IMR-90 (cell line): ENCODE measurements at regions not wholly inside any gene's neighbourhood (a gene's known extent, or its start where the extent isn't known, plus 50 kb on each side); places are given as distances from the start of the nearest gene placed in this dataset.

ENCODE experiments used
- ATAC-seq: fragments of 200-7000 bp; cut with Tn5 transposase; 2 replicates; pipeline ENCODE4 v1.9.1; 2020; ENCODE audit warnings: low read depth, mild to moderate bottlenecking, moderate library complexity
- BruUV-seq: library from RNA; stranded (reverse); fragments of 400-500 nt; replicated peaks from 2 replicates; lab custom pipeline; 2021; lab: Mats Ljungman, UMichigan
- CTCF ChIA-PET: fragments of 300-600 bp; formaldehyde crosslinking; extraction: SDS; loops from one replicate; lab custom pipeline; 2021; ENCODE audit warnings: antibody characterized with exemption; lab: Yijun Ruan, JAX
- POLR2A ChIA-PET: fragments of 300-600 bp; sonication (Branson Sonifier 250); formaldehyde crosslinking; loops from one replicate; lab custom pipeline; 2022; ENCODE audit warnings: antibody characterized with exemption; ENCODE audit not compliant: unreplicated experiment; lab: Charles Lee
- DNase-seq: peaks from one replicate; pipeline ENCODE4 v3.0.0; 2013
- H2AFZ ChIP-seq: replicated peaks from 2 replicates; pipeline ENCODE3; 2013; ENCODE audit warnings: low read length, mild to moderate bottlenecking; ENCODE audit not compliant: poor library complexity
- H2AK5ac ChIP-seq: 2 replicates; pipeline ENCODE4 v1.6.1; 2013; ENCODE audit warnings: low read depth, low read length, inconsistent platforms
- H2AK9ac ChIP-seq: replicated peaks from 2 replicates; pipeline ENCODE3; 2013; ENCODE audit warnings: mild to moderate bottlenecking, low read depth, low read length, moderate library complexity; ENCODE audit not compliant: poor library complexity
- H2BK120ac ChIP-seq: 2 replicates; pipeline ENCODE4 v1.6.1; 2013; ENCODE audit warnings: low read depth, low read length, inconsistent platforms
- H2BK15ac ChIP-seq: 3 replicates; pipeline ENCODE4 v1.6.1; 2013; ENCODE audit warnings: low read depth, low read length, inconsistent platforms
- H2BK20ac ChIP-seq: 2 replicates; pipeline ENCODE4 v1.6.1; 2013; ENCODE audit warnings: low read depth, mild to moderate bottlenecking, inconsistent platforms, low read length, moderate library complexity
- H2BK5ac ChIP-seq: 2 replicates; pipeline ENCODE4 v1.6.1; 2013; ENCODE audit warnings: mild to moderate bottlenecking, low read depth, low read length, inconsistent platforms; ENCODE audit not compliant: poor library complexity, severe bottlenecking
- H3K14ac ChIP-seq: replicated peaks from 2 replicates; pipeline ENCODE4 v1.6.1; 2013; ENCODE audit warnings: low read depth, low read length, inconsistent platforms
- H3K18ac ChIP-seq: 2 replicates; pipeline ENCODE4 v1.6.1; 2013; ENCODE audit warnings: low read depth, low read length, control low read depth
- H3K23ac ChIP-seq: 2 replicates; pipeline ENCODE4 v1.6.1; 2013; ENCODE audit warnings: low read depth, low read length, inconsistent platforms
- H3K27ac ChIP-seq: 2 replicates; pipeline ENCODE4 v1.5.1; 2013; ENCODE audit warnings: mild to moderate bottlenecking, control low read depth, low read length; ENCODE audit not compliant: insufficient read depth
- H3K27me3 ChIP-seq: 2 replicates; pipeline ENCODE4 v1.6.1; 2013; ENCODE audit warnings: low read length; ENCODE audit not compliant: control insufficient read depth, insufficient read depth
- H3K36me3 ChIP-seq: 2 replicates; pipeline ENCODE4 v1.6.1; 2013; ENCODE audit warnings: low read length, mixed read lengths; ENCODE audit not compliant: control insufficient read depth, insufficient read depth
- H3K4ac ChIP-seq: 2 replicates; pipeline ENCODE4 v1.6.1; 2013; ENCODE audit warnings: low read depth, low read length, inconsistent platforms
- H3K4me1 ChIP-seq: 2 replicates; pipeline ENCODE4 v1.6.1; 2013; ENCODE audit warnings: low read length, mixed read lengths; ENCODE audit not compliant: control insufficient read depth, insufficient read depth
- H3K4me2 ChIP-seq: 2 replicates; pipeline ENCODE4 v1.6.1; 2013; ENCODE audit warnings: low read depth, mild to moderate bottlenecking, control low read depth, low read length, moderate library complexity
- H3K4me3 ChIP-seq: 2 replicates; pipeline ENCODE4 v1.5.1; 2013; ENCODE audit warnings: low read depth, mild to moderate bottlenecking, control low read depth, low read length, moderate library complexity; ENCODE audit not compliant: insufficient read depth
- H3K56ac ChIP-seq: 2 replicates; pipeline ENCODE4 v1.6.1; 2013; ENCODE audit warnings: low read length, inconsistent platforms; ENCODE audit not compliant: insufficient read depth; ENCODE audit errors: extremely low read depth
- H3K79me1 ChIP-seq, 2 experiments: 2 replicates each; pipeline ENCODE4 v1.6.1; 2013; ENCODE audit warnings: low read length in 2 of 2, inconsistent platforms in 1 of 2, low read depth in 1 of 2
- H3K9ac ChIP-seq: 2 replicates; pipeline ENCODE4 v1.6.1; 2013; ENCODE audit warnings: low read depth, low read length, control low read depth
- H3K9me1 ChIP-seq: 2 replicates; pipeline ENCODE4 v1.6.1; 2013; ENCODE audit warnings: low read length, inconsistent platforms; ENCODE audit not compliant: insufficient read depth
- H3K9me3 ChIP-seq: 2 replicates; pipeline ENCODE4 v1.6.1; 2013; ENCODE audit warnings: low read length; ENCODE audit not compliant: control insufficient read depth, insufficient read depth
- H4K20me1 ChIP-seq: 2 replicates; pipeline ENCODE4 v1.6.1; 2013; ENCODE audit warnings: low read length, inconsistent platforms; ENCODE audit not compliant: insufficient read depth
- H4K5ac ChIP-seq: 2 replicates; pipeline ENCODE4 v1.6.1; 2013; ENCODE audit warnings: mild to moderate bottlenecking, low read depth, low read length, control low read depth
- H4K8ac ChIP-seq, 2 experiments: 2 replicates each; pipeline ENCODE4 v1.6.1; 2013; ENCODE audit warnings: low read depth in 2 of 2, low read length in 2 of 2, control low read depth in 1 of 2, inconsistent platforms in 1 of 2
- H4K91ac ChIP-seq: 2 replicates; pipeline ENCODE4 v1.6.1; 2013; ENCODE audit warnings: low read depth, low read length, inconsistent platforms; ENCODE audit not compliant: insufficient read depth
- BHLHE40 ChIP-seq: fragments of 150-350 bp; IDR thresholded peaks from 2 replicates; pipeline ENCODE4 v1.6.1; 2016; ENCODE audit warnings: mild to moderate bottlenecking, low read depth, low read length
- CEBPB ChIP-seq: IDR thresholded peaks from 2 replicates; pipeline ENCODE4 v1.6.1; 2012; ENCODE audit warnings: low read depth, low read length, improper control_type of control experiment
- CHD1 ChIP-seq: IDR thresholded peaks from 2 replicates; pipeline ENCODE4 v1.6.1; 2012; ENCODE audit warnings: low read depth, low read length, improper control_type of control experiment
- ELK1 ChIP-seq: fragments of 150-350 bp; IDR thresholded peaks from 2 replicates; pipeline ENCODE4 v1.6.1; 2016; ENCODE audit warnings: low read depth, mild to moderate bottlenecking, low read length, moderate library complexity, borderline replicate concordance
- FOS ChIP-seq: fragments of 150-350 bp; IDR thresholded peaks from 2 replicates; pipeline ENCODE4 v1.6.1; 2016; ENCODE audit warnings: low read depth, low read length
- MAFK ChIP-seq: IDR thresholded peaks from 2 replicates; pipeline ENCODE4 v1.6.1; 2012; ENCODE audit warnings: low read depth, low read length, improper control_type of control experiment
- MAZ ChIP-seq: IDR thresholded peaks from 2 replicates; pipeline ENCODE4 v1.6.1; 2012; ENCODE audit warnings: low read depth, mild to moderate bottlenecking, low read length, improper control_type of control experiment, moderate library complexity, borderline replicate concordance
- MXI1 ChIP-seq: IDR thresholded peaks from 2 replicates; pipeline ENCODE4 v1.6.1; 2012; ENCODE audit warnings: low read depth, mild to moderate bottlenecking, low read length, moderate library complexity, borderline replicate concordance
- NFE2L2 ChIP-seq: fragments of 150-350 bp; IDR thresholded peaks from 2 replicates; pipeline ENCODE4 v1.6.1; 2016; ENCODE audit warnings: low read depth, mild to moderate bottlenecking, low read length
- POLR2A ChIP-seq: IDR thresholded peaks from 2 replicates; pipeline ENCODE4 v1.6.1; 2012; ENCODE audit warnings: mild to moderate bottlenecking, low read depth, low read length
- RAD21 ChIP-seq: IDR thresholded peaks from 2 replicates; pipeline ENCODE4 v1.6.1; 2012; ENCODE audit warnings: low read length, improper control_type of control experiment
- RCOR1 ChIP-seq: IDR thresholded peaks from 2 replicates; pipeline ENCODE4 v1.6.1; 2012; ENCODE audit warnings: mild to moderate bottlenecking, low read length, improper control_type of control experiment; ENCODE audit not compliant: insufficient replicate concordance
- RFX5 ChIP-seq: IDR thresholded peaks from 2 replicates; pipeline ENCODE4 v1.8.0; 2012; ENCODE audit warnings: low read depth, mild to moderate bottlenecking, low read length, moderate library complexity
- SMC3 ChIP-seq: fragments of 150-350 bp; IDR thresholded peaks from 2 replicates; pipeline ENCODE4 v1.6.1; 2016; ENCODE audit warnings: low read depth, mild to moderate bottlenecking, antibody characterized with exemption, low read length, moderate library complexity
- WGBS, 2 experiments: methylation state at CpG; one replicate each; pipeline versions ENCODE4 v1.1.5 to v1.1.7; 2013; ENCODE audit warnings: missing lambda C conversion rate in 2 of 2; ENCODE audit not compliant: insufficient read length in 1 of 2; ENCODE audit errors: extremely low coverage in 2 of 2; 5-methylcytosine and 5-hydroxymethylcytosine counted together
- dilution Hi-C: fragments of 300-500 bp; cut with HindIII; formaldehyde crosslinking; loops from one replicate; pipeline ENCODE4 v1.14.3; 2018; ENCODE audit warnings: low sequenced_read_pairs; ENCODE audit not compliant: unreplicated experiment
- in situ Hi-C: fragments of 300-500 bp; cut with MboI; formaldehyde crosslinking; loops from 3 replicates; pipeline ENCODE4 v1.14.3; 2019; ENCODE audit warnings: low sequenced_read_pairs, inconsistent platforms, mixed read lengths
- intact Hi-C: fragments of 100-400 bp; cut with micrococcal nuclease; formaldehyde crosslinking; loops from 2 replicates; pipeline ENCODE4 v1.10.0; 2022
- TF ChIP-seq, protein P1 (sequence below): conservative IDR thresholded peaks from 2 replicates; pipeline ENCODE4 v1.5.1; 2012; ENCODE audit warnings: mild to moderate bottlenecking, low read depth, low read length, improper control_type of control experiment
- TF ChIP-seq, protein P2 (sequence below): fragments of 150-350 bp; IDR thresholded peaks from 2 replicates; pipeline ENCODE4 v1.6.1; 2017; ENCODE audit warnings: mild to moderate bottlenecking, antibody characterized with exemption, low read length, low read depth

- in situ Hi-C loops: no loop called here
- Histone ChIP-seq H3K4me2 (no peak overlapping the region), H3K23ac (no peak overlapping the region), H3K27ac (no peak overlapping the region), H3K4ac (no peak overlapping the region), H3K18ac (no peak overlapping the region), H3K14ac (no peak overlapping the region), H3K56ac (no peak overlapping the region), H4K8ac (no peak overlapping the region), H2BK15ac (no peak overlapping the region), H4K5ac (no peak overlapping the region), H3K27me3 (no peaks in the 10 kb centered on the region), H2BK20ac (no peak overlapping the region), H3K36me3 (no peaks in the 10 kb centered on the region), H2AFZ (no peak overlapping the region), H3K9me3 (no peaks in the 10 kb centered on the region), H3K9ac (no peak overlapping the region), H2BK120ac (no peak overlapping the region), H3K79me1 (no peaks in the 10 kb centered on the region), H2AK5ac (no peak overlapping the region), H2BK5ac (no peak overlapping the region), H2AK9ac (no peak overlapping the region), H3K4me1 (no peaks in the 10 kb centered on the region), H3K9me1 (no peaks in the 10 kb centered on the region), H4K91ac (no peak overlapping the region), H3K4me3 (no peak overlapping the region), H4K20me1 (no peaks in the 10 kb centered on the region)
- intact Hi-C loops: no loop called here
- DNase-seq: no peak
- dilution Hi-C loops: no loop called here
- ChIA-PET CTCF (no interaction called here), POLR2A (no interaction called here)
- no TSS peak for BruUV-seq
- ATAC-seq: no peak
- TF ChIP-seq, protein P1, sequence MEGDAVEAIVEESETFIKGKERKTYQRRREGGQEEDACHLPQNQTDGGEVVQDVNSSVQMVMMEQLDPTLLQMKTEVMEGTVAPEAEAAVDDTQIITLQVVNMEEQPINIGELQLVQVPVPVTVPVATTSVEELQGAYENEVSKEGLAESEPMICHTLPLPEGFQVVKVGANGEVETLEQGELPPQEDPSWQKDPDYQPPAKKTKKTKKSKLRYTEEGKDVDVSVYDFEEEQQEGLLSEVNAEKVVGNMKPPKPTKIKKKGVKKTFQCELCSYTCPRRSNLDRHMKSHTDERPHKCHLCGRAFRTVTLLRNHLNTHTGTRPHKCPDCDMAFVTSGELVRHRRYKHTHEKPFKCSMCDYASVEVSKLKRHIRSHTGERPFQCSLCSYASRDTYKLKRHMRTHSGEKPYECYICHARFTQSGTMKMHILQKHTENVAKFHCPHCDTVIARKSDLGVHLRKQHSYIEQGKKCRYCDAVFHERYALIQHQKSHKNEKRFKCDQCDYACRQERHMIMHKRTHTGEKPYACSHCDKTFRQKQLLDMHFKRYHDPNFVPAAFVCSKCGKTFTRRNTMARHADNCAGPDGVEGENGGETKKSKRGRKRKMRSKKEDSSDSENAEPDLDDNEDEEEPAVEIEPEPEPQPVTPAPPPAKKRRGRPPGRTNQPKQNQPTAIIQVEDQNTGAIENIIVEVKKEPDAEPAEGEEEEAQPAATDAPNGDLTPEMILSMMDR: no peak
- TF ChIP-seq NFE2L2 (no peak), BHLHE40 (no peak), CHD1 (no peak), SMC3 (no peak), CEBPB (no peak), POLR2A (no peak), FOS (no peak), ELK1 (no peak), MAFK (no peak), RCOR1 (no peak), RAD21 (no peak), RFX5 (no peak), MXI1 (no peak), MAZ (no peak)
- TF ChIP-seq, protein P2, sequence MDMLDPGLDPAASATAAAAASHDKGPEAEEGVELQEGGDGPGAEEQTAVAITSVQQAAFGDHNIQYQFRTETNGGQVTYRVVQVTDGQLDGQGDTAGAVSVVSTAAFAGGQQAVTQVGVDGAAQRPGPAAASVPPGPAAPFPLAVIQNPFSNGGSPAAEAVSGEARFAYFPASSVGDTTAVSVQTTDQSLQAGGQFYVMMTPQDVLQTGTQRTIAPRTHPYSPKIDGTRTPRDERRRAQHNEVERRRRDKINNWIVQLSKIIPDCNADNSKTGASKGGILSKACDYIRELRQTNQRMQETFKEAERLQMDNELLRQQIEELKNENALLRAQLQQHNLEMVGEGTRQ: no peak
- WGBS, 2 experiments: no CpG with 5 or more reads among the region's 3 CpGs
These were observed 62.4 kb upstream of the FERMT1 start for GRCh38 chr20:6185268-6185667.
